NCI-H2227 (cell line): ENCODE measurements at regions not wholly inside any gene's neighbourhood (a gene's known extent, or its start where the extent isn't known, plus 50 kb on each side); places are given as distances from the start of the nearest gene placed in this dataset.

Source experiments
- DNase-seq: peaks from one replicate; lab custom pipeline; 2025; ENCODE audit not compliant: unreplicated experiment; lab: John Stamatoyannopoulos, UW

DNA sequence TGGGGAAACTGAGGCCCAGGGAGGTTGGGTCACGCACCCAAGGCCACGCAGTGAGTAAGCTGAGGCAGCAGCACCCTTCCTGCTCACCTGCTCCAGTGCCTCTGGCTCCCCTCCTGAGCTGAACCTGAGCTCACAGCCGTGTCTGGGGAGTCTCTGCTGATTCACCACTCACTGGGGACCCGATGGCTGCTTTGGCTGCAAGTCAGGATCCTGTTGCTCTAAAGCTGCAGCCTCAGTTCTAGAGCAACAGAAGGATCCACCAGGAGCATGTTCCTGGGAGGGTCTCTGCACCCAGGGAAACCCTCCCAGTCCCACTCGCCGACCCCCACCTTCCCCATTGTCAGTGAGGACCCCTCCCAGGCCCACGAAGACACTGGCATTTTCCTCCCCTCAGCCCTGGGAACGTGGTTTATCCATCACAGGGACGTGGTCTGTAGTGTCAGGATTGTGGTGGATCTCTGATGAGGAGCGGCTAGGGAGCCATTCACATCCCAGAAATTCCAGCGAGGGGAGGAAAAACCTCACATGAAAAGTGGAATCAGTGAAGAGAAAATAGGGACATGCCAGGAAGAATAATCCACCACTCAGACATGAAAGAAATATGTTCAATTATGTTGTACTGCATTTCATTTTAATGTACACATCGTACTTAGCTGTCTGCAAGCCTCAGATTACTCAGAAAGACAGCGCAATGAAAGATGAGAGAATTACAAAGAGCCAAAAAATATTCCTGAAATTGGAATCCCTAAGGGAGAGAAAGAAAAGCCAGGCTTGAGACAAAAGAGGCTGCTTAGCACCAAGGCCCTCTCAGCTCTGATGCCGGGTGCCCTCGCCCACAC lies 447.2 kb downstream of the MATN1 start:
- DNase-seq = no peak

GRCh38 chr1:30274976-30275621 lies 448.3 kb downstream of the MATN1 start:
- no peak for DNase-seq

GRCh38 chr1:30274173-30274970 lies 449.0 kb downstream of the MATN1 start:
- no peak for DNase-seq

DNA sequence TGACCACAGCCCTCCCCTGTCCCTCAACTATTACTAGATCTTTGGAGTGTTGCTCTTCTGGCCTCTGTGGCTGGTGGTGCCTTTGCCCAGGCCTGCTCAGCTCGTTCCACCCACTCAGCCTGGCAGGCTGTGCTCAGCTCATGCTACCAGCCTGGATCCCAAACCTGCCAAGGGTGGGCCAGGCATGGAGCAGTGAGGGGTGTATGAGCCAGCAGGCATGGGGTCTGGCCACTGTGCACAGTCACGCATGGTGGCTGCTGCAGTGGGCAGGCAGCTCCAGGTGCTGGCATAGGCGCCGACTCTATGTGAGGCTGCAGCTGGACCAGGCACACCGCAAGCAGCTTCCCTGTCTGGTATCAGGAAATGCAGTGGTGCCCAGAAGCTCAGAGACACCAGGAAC lies 449.9 kb downstream of the MATN1 start:
- no peak for DNase-seq

- no peak for DNase-seq
Measured at GRCh38 chr1:30273021-30273325, 450.4 kb downstream of the MATN1 start.

DNA sequence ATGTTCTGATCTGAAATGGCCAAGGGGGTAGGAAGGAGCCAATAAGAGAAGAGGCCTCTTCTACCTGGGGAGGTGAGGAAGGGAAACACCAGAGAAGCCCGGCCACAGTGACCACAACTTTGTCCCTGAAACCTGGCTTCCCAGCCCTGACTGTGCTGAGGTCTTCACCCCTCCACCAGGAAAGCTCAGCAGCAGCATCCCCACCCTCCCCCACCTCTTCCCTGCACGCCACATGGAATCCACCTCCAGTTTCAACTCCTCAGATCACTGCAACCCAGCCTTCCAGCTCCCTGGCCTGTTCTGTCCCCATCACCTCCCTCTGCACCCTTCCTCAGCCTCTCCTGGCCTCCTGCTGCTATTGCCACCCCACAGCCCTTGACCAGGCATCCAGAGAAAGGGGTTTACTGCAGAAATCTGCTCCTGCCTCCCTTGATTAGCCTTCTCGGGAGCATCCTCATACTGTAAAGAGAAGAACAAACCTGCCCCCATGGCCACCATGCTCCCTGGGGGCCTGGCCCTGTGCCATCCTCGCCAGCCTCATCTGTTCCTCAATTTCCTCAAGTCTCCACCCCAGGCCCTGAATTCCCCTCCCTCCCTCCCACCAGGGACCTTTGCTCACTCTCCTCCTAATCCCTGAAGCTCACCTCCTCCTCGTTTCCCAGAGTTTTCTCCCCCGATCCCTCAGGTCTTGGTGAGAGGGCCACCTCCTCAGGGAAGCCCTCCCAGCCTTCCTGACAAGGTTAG lies 450.9 kb downstream of the MATN1 start:
- DNase-seq = no peak

DNA sequence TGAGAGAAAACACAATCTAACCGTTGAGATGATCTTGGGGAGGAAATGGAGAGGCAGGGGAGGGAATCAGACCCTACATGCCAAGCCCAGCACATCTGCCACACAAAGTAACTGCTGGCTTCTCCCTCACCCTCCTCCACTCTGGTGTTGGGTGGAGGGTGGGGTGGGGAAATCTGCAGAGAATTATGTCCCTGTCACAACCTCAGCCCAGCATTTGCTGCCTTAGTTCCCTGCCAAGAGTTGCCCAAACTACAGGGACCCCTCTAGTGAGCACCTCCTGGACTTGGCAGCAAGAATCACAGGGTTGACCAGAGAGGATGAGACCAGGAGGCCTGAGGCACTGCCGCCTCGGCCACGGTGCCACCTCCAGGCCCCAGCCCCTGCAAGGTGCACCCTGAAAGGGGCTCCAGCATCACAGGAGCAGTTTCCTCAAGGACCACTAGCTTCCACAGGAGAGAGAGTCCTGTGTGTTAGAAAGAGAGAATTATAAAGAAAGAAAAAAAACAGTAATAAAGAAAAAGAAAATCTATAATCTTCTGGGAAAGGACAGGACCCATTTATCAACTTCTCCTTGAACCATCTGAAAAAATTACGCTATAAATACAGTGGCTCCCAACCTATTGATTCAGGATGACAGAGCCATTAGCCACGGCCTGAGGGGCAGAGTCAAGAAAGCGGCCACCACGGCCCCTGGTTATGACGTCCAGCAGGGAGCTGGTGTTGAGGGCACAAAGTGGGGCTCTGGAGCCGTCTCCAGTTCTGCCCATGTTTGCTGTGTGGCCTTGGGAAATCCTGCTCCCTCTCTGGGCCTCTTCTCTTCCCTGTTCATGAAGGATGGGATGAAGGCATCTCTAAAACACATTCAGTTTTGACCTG lies 451.7 kb downstream of the MATN1 start:
- DNase-seq = no peak

DNA sequence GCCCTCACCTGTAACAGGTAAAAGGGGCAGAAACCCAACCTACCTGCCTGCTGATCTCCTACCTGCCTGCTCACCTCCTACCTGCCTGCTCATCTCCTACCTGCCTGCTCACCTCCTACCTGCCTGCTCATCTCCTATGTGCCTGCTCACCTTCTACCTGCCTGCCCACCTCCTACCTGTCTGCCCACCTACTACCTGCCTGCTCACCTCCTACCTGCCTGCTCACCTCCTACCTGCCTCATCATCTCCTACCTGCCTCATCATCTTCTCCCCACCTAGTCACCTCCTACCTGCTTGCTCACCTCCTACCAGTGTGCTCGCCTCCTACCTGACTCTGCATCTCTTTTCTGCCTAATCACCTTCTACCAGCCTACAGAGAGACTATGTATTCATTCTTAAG lies 452.9 kb downstream of the MATN1 start:
- DNase-seq = no peak

DNA sequence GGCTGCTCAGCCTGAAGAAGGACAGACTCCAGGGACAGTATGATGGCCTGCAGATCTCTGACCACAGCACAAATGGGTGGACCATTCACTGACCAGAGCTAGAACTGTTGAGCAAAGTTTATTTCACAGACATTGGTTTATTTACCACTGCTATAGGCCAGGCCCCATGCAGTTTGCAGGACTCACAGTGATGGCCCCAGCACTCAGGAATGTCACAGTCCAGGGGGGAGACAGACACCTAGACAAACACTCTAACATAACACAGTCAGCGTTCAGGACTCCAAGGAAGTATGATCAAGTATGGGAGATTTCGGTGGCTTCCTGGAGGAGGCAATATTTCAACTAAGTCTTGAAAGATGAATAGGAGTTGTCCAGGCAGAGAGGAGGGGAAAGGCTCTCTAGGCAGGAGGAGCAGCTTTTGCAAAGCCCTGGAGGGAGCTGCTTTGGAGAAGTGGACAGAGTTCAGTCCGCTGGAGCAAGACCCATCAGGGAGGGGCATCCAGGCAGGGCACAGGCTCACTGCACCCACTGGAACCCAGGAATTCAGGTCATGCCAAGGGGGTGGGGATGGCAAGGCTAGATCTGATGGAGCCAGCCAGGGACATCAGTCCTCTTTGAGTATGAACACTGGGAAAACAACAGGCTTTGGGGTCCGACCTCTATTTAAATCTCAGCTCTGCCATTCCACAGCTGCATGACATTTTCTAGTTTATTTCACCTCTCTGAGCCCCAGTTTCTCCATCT lies 454.3 kb downstream of the MATN1 start:
- DNase-seq = no peak

DNA sequence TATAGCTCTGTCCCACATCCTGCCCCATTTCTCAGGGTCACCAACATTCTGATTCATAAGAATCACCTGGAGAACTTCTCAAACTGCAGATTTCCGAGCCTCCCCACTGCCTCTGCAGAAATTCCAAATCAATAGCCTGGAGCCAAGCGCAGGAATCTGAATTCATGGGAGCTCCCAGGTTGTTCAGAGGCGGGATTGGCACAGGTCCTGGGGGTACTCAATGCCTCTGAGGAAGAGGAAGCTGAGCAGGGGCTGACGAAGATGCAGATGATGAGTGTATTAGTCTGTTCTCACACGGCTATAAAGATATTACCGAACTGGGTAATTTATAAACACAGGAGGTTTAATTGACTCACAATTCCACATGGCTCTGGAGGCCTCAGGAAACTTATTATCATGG lies 455.5 kb downstream of the MATN1 start:
- no peak for DNase-seq

- no peak for DNase-seq
Measured at GRCh38 chr1:30267046-30267445, 456.3 kb downstream of the MATN1 start.

GRCh38 chr1:30265127-30266070 lies 458.0 kb downstream of the MATN1 start:
- no peak for DNase-seq

- DNase-seq = no peak
Measured at GRCh38 chr1:30264672-30265025, 458.7 kb downstream of the MATN1 start.

DNA sequence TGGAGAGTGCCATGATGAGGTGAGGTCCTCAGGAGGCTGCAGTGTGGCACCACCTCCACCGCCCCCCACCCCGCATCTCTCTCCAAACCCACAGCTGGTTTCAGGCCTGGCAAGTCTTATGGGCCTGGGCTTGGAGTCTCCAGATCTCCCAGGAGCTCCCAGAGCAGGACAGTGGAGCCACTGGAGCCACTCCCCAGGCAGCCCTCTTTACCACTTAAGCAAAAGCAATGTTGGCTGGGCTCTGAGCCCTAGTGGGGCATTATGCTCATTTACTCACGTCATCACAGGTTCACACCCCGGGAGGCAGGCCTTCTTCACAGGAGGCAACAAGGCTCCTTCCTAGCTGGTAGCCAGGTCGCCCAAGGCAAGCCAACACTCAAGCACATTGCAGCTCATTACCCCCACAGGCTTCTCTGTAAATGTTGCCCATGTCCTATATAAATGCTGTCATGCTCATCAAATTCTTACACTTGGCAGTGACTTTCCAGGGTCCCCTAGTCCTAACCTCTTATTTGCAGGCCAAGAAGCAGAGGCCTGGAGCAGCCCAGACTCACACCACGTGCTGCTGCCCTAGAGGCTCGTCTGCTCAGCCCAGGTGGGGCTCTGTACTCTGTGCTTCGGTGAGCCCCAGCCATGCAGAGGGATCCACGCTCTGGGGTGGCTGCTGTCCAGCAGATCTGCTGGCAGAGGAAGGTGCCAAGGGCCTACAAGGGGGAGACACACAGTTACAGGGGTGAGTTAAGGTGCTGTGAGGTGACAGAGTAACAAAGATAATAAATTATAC lies 459.3 kb downstream of the MATN1 start:
- no peak for DNase-seq

- DNase-seq = no peak
Measured at GRCh38 chr1:30263405-30263804, 460.0 kb downstream of the MATN1 start.

DNA sequence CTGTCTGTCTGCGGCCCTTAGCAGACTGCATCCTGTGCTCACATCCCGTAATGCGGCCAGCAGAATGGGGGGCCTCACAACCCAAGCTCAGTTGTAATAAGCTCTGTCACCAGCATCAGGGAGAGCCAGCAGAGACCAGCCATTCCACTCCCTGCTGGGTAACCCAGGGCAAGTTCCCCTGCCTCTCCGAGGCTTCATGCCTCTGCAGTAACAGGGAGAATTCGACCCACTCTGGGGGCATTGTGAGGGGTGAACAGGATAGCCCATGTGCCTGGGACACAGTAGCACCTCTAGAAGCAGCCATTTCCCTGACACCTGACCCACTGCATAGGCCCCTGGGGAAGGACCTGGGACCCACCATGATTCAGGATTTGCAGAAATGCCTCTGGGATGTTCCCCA lies 461.2 kb downstream of the MATN1 start:
- no peak for DNase-seq

GRCh38 chr1:30260318-30260717 lies 463.1 kb downstream of the MATN1 start:
- no peak for DNase-seq

DNA sequence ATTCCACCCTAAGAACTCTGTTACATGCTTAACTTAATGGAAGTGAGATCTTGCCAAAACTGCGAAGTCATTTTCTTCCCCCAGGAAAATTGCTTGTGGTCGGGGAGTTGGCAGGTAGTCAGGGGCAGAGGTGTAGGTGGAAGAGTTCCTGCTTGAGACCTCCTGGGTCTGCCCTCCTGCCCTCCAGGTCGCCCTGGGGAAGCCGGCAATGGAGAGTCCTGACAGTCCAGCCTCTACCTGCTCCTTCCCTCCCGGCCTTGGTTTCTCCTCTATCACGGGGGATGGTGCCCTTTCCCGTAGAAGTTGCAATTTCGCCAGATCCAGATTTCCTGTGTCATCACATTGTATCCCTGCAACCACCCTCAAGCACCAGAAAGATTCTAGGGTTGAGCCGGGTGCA lies 463.8 kb downstream of the MATN1 start:
- DNase-seq = no peak
